HG03520 (cell line): ENCODE measurements at regions not wholly inside any gene's neighbourhood (a gene's known extent, or its start where the extent isn't known, plus 50 kb on each side); places are given as distances from the start of the nearest gene placed in this dataset.
A peak's percentile ranks its signal among the peaks of the same experiment; 100 is the strongest.

ENCODE experiments used
- ATAC-seq: cut with Tn5 transposase; IDR thresholded peaks from one replicate; pipeline ENCODE4 v1.9.1; 2021; ENCODE audit warnings: mild to moderate bottlenecking, moderate library complexity; ENCODE audit not compliant: unreplicated experiment

DNA sequence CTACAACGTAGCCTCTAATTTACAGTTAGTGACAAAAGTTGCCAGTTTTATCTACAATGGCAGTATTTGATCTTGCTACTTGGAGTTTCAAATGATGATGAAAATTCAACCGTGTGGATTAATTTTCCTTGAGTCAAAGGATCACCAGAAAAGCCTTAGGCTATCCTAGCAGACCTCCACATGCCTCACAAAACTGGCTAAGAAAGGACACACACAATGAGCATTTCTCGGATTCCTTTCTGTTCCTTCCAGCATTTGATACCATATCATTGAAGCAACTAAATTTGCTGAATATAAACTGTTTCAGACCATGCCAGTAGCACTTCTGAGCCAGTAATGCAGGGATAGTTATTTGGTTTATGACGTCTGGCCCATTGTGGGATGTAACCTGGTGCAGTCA lies 587.4 kb upstream of the MDFIC2 start:
- no peak for ATAC-seq

DNA sequence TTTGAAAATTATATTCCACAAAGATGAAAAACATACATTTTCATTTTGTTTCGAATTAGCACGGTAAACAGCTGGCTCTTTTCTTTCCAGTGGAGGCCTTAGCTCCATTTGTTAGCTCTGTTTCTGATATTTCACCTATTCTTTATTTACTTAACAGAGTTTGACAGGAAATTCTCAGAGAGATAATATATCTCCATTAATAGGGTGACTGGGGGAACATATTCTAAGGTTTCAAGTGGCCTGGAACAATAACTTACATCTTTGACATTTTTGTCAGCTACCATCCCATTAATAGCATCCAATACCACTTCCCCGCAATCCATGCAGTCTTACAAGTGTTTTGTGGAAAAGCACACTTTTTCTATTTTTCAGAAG lies 577.6 kb upstream of the MDFIC2 start:
- ATAC-seq: no peak

DNA sequence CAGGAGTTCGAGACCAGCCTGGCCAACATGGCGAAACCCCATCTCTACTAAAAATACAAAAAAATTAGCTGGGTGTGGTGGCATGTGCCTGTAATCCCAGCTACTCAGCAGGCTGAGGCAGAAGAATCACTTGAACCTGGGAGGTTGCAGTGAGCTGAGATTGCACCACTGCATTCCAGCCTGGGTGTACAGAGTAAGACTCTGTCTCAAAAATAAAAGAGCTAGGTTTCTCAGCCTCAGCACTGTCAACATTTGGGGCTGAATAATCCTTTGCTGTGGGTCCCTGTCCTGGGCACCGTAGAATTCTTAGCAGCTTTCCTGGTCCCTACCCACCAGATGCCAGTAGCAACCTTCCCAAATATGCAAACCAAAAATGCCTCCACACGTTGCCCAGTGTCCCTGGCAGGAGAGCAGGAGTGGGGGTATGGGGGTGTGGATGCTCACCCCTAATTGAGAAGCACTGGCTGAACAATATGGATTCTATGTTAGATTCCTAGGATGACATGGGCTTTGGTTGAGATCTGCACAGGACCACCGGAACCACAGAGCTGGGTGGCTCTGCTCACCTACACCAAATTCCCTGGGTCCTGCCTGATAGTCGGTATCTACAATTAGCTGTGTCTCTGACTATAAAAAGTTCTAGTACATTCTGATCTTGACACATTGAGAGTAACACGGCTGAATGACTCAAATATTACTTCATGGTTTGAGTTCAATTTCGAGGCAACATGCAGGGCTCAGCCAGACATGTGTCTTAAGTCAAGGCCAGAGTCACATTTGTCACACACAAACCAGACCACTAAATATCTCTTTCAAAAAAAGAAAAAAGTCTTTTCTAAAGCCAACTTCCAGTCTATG lies 577.0 kb upstream of the MDFIC2 start:
- no peak for ATAC-seq

DNA sequence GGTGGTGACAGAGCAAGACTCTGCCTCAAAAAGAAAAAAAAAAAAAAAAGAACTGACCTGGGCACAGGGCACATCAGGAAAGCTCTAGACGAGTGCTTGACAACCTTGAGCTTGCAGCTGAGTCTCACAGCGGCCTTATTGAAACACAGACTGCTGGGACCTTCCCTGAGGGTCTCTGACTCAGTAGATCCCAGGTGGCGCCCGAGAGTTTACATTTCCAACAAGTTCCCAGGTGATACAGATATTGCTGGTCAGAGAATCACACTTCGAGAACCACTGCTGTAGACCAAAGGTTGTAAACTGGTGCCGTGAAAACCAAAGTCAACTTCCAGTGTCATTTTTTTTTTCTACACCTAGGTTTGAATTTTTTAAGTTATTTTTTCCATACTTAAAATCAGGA lies 573.2 kb upstream of the MDFIC2 start:
- no peak for ATAC-seq

DNA sequence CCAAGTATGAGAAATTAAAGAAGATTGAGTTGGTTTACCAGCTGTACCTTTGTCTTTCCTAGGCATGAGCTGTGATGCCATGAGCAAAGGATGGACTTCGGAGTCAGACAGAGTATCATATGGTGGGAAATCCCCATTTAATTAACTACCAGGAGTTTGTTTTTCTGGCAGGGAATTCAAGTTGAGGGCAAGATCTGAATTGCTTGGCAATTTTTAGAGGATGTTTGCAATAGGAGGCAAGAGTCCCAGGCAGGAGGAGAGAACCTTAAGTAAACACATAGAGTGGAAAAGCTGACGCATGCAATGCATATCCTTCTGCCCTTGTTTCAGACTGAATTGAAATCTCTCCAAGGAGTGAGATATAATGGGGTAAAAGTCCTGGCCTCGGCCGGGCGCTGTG lies 569.7 kb upstream of the MDFIC2 start:
- ATAC-seq: no peak

DNA sequence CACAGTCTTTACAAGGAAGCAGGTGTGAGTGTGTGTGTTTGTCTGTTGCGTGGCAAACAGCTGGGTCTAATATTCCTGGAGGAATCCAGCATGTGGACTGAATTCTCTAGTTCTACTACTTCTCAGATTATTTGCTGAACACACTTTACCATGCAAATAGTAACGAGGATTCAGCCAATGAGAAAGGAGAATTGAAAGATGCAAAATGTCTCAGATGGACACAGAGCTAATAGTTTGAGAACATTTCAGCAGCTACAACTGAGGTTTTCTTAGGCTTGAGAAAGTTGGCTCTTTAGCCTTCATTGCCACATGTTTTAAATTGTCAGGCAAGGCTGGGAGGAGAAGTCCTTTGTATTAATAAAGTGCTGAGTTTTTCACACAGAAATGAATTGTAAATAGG lies 568.0 kb upstream of the MDFIC2 start:
- ATAC-seq: no peak

DNA sequence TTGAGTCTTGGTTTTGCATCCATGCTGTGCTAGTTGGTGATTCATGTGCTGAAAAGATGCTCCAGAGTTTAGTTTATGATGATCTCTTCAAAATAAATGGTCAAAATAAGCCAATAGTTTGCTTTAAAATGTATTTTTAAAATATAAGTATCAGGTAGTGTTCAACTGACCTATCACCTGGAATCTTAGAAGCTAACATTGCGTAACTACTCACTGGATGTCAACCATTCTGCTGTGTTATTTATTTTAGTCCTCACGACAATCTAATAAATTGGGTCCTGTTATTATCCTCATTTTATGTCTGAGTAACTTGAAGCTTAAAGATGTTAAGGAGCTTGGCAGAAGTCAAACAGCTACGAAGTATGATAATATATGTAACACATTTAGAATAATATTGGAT lies 563.7 kb upstream of the MDFIC2 start:
- no peak for ATAC-seq

DNA sequence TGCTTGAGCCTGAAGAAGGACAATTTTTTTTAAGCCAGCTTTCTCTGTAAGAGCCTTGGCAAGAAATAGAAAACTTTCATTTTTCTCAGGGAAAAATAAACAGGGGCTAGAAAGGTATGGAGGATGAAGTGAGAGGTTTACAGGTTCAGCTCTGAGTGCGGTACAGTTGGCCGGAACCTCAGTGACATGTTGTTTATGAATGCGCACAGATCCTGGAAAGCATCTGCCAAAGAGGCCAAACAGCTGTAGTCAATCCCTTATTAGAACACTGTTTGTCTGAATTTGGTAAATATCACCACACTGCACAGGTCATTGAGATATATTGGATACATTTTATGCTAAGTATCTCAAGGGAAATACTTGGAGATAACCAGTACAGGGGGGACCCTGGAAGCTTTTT lies 561.8 kb upstream of the MDFIC2 start:
- no peak for ATAC-seq

DNA sequence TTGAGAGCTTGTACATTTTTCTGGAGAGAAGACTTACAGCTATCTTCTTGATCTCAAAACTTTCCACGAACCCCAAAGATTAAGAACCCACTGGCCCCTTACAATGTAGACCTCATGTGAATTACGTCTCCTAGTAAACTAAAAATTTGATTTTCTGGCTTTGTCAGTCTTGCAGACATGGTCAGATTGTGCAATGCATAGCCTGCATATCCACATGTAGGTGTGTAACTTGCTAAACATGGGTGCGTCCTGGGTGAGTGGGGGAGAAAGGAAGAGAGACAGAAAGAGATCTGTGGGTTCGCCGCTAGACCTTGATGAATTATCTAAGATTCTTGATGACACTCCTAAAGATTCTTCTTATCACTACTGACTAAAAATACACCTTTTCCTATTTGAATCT lies 561.2 kb upstream of the MDFIC2 start:
- no peak for ATAC-seq

DNA sequence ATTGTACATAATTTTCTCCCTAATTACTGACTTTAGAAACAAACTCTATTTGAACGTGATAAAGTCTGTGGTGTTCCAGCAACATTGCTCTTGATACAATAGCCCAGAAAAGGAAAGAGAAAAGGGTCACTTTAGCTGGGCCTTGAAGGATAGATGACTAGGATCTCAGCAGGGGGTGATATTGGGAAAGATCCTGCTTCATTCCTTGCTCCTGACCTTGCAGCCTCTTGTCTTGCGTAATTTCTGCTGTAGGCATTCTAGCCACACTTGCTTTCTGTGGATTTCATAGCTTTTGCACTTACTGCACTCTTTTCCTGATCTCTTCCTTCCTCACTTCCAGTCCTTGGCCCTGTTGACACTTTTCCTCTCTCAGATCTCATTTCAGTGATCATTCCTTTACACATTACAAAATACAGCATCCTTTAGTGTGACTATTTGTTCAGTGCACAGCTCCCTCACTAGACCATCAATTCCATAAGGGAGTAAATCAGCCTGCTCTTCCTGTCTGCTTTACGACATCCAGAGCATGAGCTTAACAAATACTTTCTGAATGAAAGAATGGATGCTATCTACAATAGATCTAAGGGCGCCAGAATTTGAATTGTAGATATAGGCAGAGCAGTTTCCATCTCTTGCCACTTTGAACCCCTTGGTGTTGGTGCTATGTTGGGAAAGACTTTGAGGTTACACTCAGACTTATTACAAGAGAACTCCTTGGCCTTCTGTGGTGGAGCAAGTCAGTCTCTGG lies 559.6 kb upstream of the MDFIC2 start:
- ATAC-seq: no peak

DNA sequence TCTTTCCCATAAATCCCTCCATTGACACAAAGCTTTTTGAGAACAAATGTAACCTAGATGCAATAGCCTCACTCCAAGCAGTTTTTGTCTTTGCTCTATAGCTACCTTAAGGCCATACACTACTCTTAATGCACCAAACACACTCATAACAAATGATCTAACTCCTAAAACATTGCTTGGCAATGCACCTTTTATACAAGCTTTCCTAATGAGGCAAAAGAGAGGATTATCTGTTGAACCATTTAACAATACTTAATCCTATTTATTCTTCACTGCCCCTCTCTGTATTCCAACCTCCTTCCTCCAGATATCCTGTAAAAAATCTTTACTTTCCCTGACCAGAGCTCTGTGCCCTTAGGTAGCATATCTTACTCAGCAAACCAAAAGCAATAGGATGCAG lies 558.1 kb upstream of the MDFIC2 start:
- no peak for ATAC-seq

DNA sequence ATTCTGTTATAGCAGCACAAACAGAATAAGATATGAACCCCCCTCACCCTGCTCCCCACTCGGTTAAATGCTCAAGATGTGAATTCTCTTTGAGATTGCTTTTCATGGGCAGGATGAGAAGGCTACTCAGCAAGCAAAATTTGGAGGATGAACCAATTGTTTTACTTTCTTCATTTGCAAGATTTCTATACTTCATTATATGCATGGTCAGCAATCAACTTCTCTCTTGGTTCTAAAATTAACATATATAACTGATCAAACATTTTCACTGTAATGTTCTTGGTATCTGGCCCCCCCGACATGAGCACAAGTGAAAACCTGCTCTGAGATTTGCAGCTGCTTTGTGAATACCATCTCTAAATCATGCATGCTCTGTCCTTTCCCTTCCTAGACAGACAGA lies 556.1 kb upstream of the MDFIC2 start:
- ATAC-seq: no peak

DNA sequence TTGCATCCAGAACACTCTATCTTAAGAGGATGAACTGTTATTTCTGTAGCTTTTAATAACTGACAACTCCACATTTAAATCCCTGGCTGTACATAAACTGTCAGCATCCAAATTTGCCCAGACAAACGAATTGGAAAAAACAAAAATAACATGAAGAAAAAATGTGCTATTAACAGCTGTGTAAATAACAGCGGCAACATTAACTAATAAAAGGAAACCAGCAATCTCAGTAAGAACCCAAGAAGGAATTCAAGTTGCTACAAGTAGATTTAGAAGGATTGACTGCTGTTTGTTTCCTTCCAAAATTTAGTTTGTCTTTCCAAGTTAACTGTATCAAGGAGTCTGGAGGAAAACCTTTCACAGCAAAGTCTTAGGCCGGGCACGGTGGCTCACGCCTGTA lies 550.6 kb upstream of the MDFIC2 start:
- no peak for ATAC-seq

DNA sequence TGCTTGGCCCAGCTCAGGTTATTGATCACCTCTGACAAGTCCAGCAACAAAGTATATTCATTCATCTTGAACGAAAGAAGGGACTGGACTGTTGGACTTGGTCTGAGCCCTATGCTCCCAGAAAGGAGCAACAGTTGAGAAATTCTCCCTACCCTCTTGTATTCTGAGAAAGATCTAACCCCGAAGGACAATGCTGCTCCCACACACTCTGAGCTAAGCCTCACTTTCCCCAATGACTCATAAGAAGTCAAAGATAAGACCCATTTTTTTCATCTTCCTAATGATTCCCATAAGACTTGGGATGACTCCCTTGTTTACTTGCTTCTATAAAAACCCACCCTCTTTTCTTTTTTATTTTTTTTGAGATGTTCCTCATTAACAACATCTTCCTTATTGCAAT lies 549.4 kb upstream of the MDFIC2 start:
- ATAC-seq: no peak

DNA sequence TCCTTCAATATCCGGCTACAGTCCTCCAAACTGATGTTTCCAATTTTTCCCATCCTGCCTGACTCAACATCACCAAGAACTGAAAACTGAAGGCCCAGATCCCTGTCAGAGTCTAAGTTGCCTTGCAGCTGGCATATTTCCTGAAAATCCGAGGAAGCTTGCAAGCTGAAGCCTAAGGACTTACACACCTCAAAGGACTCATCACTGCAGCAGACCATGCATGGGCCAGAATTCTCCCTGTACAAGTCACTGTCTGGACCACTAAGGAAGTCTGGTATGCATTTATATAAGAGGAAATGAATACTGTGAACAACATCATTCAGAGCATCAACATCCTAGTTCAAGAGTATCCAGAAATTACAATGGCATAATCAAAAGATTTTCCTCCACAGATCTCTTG lies 548.8 kb upstream of the MDFIC2 start:
- no peak for ATAC-seq

DNA sequence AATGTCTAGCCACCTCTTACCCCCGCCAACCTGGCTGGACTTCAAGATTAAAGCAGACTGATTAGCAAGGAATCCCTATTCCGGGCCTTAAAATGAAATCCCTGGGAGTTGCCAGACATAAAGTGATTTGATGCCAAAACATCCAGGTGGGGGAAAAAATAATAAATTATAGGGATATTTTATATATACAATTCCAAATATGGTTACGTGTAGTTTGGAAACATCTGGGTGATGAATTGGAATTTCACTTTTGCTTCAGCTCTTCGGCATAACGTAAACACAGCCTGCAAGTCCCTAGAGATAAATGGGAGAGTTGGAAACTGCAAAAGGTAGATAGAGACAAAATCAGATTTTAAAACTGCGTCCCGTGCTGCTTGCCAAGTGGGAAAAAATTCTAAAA lies 545.5 kb upstream of the MDFIC2 start:
- no peak for ATAC-seq

DNA sequence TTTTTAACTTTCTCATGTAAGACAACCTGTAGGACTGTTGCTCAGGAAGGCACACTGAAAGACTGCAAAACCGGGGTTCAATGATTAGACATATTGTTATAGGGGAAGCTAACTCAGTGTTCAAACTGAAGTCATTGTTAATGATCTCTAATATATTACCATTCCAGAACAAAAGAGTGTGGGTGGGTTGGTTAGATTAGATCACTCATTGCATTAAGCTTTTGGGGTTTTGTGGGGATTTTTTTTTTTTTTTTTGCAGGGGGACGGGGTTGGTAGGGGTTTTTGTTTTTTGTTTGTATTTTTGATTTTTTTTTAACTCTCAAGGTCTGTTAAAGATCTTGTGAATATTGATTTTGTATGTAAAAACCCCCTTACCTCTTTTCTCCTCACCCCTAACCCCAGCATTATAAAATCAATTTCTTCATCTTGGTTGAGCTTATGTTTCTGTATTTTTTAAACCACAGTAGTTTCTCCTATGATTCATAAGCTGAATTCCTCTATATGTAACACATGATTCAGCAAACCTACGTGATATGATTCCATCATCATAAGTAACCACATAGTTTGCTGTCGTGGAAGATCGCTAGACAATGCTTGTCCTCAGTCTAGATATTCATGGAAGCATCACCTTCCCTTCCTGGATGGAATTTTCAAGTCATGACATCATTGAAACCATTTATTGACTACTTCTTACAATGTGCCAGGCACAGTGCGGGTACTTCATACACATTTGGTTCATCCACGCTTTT lies 544.1 kb upstream of the MDFIC2 start:
- ATAC-seq: peak; percentile 42

DNA sequence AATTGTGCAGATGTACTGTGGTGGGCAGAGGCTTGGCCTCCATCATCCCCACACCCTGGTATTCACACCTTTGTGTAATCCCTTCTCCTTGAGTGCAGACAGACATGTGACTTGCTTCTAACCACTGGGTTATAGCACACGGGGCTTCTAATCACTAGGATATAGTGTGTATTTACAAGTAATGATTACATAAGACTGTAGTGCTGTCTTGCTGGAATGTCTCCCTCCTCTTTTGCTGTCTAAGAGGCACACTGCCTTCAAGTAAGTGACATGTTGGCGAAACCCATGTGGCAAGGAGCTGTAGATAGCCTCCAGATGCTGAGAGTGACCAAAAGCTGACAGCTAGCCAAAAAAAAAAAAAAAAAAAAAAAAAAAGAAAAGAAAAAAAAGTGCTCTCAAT lies 542.7 kb upstream of the MDFIC2 start:
- no peak for ATAC-seq

DNA sequence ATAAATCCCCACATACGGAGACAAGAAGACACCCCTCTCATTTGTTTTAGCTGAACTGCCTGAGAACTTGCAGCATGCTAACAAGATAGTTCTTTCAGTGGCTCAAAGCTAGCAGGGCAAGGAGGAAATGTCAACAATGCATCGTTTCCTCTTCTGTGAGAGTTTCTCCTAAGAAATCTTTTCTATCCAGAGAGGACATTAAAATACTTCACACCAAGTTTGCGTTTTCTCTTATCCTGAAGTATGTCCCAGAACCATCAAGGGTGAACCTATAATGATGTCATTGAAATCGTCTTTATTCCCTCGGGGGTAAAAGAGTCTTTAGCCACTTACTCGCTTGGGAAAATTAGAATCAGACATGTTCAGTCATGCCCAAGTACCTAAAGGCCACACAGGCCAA lies 541.7 kb upstream of the MDFIC2 start:
- ATAC-seq: no peak

DNA sequence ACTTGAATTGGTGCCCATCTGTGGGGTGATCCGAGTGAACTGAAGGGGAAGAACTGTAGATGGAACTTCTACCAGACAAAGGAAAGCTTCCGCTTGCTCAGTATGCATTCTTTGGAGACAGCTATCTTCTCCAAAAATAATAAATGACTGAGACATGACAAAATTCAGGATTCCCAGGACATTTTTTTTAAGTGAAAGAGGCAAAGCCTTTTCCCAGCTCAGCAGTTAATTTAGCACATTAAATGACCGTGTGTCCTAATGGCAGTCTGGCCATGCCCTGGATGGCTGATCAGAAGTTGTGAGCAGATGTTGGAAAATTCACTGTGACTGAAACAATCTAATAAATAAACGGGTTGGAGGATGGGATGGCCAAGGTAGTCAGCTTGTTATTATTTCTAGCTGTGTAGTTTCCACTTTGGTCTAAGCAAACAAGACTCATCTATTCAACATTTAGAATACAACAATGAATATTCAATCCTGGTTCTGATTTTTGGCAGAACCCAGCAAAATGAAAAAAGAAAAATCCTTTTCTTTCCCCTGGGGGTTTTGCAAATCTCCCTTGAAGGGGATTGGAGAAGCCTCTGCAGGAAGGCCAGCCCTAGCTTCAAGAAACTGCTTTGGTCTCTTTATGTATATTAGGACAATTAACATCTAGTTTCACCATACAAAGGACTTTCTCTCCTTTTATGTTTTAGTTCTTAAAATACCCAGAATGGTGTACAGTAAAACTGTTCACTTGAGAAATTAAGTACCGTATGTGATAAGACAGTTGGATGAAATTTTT lies 540.9 kb upstream of the MDFIC2 start:
- no peak for ATAC-seq
